CD1c-positive myeloid dendritic cell (primary cell): ENCODE measurements at regions not wholly inside any gene's neighbourhood (a gene's known extent, or its start where the extent isn't known, plus 50 kb on each side); places are given as distances from the start of the nearest gene placed in this dataset.
"Not testable (repeated sequence)": the region's sequence is repeated elsewhere in the genome, so short reads cannot be mapped to it uniquely, and the experiment has no call there.

Experiments used
- DNase-seq: peaks from one replicate; pipeline ENCODE4 v3.0.0-alpha.2; 2016; ENCODE audit errors: extremely low spot score

DNA sequence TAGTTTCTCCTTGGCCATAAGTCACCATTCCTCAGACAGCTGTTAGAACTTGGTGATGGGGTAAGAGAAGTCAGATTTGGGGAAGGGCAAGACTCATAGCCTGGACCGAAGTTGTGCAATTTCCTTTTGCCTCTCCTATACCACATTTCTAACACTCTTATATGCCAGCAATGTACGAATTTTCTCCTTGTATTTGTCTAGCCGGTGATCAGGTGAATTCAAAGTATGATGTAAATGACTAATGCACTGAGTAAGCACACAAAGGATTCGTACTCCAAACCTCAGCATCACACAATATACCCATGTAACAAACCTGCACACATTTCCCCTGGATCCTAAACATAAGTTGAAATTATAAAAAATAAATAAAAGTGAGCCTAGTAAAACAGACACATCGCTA lies 1143.5 kb upstream of the CELF4 start:
- no peak for DNase-seq

DNA sequence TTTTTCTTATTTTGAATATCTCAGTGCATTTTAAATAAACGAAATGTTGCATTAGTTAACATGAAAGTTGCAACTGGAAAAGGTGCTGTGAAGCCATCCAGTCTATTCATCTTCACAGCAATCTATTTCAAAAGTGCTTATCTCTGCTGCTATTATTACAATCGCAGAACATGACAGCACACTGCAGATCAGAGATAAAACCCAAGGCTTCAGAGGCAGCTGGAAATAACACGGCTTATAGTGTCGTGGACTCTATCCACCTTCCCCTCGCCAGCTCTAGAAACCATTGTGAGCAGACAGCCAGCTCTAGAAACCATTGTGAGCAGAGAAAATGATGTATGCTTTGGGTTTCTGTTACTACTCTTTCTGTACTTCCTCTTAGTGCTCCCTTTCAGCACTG lies 1140.8 kb upstream of the CELF4 start:
- no peak for DNase-seq

DNA sequence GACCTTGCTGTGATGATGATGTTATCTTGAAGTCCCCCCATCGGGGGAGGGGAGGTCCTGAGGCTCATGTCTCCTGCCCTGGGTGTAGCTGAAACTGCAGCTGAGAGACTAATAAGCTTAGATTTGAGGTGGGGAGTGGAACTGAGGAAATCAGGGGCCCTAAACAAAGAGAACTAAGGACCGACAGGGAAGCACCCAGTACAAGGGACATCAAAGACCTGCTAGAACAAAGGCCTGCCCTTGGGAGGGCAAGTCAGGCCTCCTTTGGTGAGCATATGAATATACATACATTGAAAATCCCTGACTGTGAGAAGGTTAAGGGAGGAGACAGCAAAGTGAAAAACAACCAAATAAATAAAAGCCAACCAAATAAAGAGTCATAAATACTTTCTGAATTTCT lies 1132.5 kb upstream of the CELF4 start:
- no peak for DNase-seq

GRCh38 chr18:38695559-38696280 lies 1130.1 kb upstream of the CELF4 start:
- no peak for DNase-seq

DNA sequence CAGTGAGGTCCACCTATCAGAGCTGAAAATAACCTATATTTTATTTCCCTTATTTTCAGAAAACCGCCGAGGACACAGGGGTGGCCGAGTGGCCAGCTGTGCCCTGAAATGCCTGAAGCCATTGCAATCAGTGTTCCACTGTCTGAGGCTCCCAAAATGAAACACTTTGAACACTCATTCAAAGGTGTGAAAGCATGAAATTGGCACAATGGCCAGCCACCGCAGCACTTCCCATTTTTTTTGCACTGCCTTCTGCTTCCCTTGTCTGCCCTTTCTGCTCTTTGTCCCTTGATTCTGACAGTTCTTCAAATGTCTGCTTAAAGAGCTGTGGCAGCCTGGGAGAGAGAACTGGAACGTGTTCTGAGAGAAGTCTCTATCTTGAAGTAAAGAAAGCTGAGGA lies 1127.5 kb upstream of the CELF4 start:
- DNase-seq: no peak

DNA sequence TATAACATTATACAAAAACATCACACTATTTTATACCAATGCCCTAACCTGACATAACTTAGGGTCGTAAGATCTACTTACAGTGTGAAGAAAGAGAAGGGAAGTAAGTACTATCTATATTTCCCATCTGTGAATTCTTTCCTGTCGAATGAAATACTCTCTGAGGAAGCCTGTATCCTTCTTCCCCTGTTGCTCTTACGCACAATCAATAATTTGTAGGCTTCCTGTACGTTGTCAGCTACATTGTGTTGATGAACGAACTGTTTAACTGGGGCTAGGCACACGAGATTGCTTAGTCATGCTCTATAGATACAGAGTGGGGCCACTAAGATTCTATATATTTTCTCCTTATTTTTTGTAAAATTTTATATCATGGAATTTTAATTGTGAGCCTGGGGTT lies 1125.0 kb upstream of the CELF4 start:
- DNase-seq: no peak

DNA sequence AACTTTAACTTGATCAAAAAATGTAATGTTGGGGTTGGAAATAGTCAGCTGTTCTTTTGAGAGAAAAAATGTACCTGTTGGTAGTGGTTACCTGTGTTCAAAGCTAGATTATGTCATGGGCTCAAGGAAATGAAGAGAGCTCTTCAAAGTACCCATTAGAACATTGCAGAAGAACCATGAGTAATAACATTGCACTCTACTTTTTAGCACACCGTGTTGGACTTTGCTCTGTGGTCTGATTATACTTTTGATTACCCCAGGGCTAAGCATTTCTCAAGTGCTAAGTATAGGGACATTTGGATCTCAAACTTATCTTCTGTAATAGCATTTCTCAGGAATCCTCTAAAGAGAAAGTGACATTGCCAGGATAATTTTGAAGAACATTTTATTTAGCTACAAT lies 1122.8 kb upstream of the CELF4 start:
- DNase-seq: no peak

- no peak for DNase-seq
Observed at GRCh38 chr18:38670486-38670885, 1104.9 kb upstream of the CELF4 start.

DNA sequence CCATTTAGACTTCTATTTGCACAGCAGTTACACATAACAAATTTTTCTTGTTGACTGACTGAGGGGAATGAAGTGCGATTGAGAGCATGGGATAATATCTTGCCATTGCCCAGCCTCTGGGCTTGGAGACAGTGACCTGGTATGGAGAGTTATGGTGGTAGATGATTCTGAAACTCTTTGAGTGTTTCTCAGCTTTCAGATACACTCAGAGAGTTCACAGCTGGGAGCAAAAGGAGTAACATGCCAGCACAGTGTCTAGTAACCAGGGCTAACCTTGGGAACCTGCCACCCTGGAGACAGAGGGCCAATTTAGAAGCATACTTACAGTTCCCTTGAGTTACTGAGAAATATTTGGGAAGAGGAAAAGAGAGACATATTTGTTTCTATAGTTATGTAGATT lies 1099.3 kb upstream of the CELF4 start:
- no peak for DNase-seq

- no peak for DNase-seq
Observed at GRCh38 chr18:38663682-38664081, 1098.1 kb upstream of the CELF4 start.

GRCh38 chr18:38663270-38663669 lies 1097.7 kb upstream of the CELF4 start:
- DNase-seq: no peak

DNA sequence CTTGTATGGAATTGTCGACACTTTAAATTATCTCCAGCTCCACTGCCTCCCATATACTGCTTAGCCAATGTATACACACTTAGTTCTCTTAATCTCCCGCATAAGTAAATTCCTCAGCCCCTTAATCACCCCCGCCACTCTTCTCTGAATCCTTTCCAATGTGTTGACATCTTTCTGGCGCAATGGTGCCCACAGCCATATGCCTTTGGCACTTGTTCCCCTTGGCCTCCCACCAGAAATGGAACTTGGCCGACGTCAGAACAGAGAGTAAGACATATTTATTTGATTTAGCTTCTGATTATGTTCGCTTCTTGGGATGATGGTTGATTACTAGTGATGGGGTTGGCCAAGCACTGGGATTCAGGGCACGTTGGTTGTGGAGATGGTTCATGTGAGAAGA lies 1089.3 kb upstream of the CELF4 start:
- no peak for DNase-seq

DNA sequence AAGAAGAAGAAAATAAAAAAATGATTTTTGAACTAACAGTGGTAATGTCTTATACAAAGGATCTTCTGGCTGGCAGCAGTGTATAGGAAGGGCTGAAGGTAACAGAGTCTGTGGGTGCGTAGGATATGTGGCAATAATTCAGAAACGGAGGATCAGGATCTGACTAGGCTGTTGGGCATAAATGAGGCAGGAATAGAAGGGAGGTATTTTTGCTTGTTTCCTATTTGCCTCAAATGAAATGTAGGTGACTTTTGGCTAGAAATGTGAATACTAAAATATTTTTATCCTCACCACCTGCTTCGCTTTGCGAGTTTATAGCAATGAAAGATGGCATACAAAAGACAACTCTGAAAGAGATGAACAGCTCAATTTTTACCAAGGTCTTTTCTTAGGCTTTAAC lies 1086.1 kb upstream of the CELF4 start:
- no peak for DNase-seq

DNA sequence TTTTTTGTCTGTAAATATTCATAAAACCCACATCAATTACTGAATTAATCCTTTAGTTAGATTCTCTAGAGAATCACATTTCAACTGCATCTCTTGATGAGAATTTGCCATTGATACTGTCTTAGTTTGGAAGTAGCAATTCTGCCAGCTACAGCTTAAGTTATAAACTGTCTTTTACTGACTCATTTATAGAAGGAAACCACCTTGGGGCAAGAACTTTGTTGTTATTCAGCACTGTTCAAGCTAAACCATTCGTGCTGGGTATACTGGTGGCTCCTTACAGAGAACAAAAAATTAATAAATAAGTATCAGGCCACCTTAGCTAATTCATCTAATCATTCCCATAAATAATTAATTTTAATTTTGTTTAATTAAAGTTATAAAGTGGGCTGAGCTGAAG lies 1082.6 kb upstream of the CELF4 start:
- DNase-seq: no peak

GRCh38 chr18:38646296-38646695 lies 1080.7 kb upstream of the CELF4 start:
- DNase-seq: no peak

DNA sequence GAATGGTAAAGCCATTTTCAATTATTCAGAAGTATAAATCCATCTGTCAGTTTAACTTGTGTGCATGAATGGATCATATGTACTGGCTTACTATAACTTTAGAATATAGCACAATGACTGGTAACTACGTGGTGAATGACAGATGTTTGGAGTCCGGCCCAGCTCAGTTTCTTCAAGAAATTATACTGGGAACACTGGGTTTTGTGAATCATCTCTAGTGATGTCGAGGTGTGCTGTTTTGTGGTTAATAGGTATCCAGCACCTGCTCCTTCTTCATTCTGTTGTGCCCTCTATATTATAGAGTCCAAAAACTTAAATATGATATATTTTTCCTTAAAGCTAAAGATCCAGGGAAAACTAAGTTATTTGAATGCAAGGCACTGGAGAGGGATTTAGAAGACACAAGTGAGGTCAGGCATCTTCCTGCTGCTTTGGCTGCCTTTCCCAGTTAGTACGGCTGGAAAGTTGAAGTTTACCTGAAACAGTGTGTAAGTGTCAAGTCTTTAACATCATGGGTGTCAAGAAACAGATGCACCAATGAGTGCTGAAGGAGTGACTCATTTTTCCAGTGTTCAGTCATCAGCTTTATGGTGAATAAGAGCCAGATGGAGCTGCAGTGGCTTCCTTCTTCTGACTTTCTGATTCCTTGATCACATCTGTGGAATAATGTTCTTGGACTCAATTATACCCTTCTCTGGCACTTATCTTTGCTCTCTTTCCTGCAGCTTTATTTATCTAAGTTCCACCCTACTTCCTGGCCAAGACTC lies 1079.5 kb upstream of the CELF4 start:
- DNase-seq: no peak

- DNase-seq: no peak
Observed at GRCh38 chr18:38642711-38643110, 1077.1 kb upstream of the CELF4 start.

- not testable (repeated sequence) for DNase-seq
Observed at GRCh38 chr18:38639700-38640099, 1074.1 kb upstream of the CELF4 start.

GRCh38 chr18:38635709-38636430 lies 1070.3 kb upstream of the CELF4 start:
- DNase-seq: no peak

DNA sequence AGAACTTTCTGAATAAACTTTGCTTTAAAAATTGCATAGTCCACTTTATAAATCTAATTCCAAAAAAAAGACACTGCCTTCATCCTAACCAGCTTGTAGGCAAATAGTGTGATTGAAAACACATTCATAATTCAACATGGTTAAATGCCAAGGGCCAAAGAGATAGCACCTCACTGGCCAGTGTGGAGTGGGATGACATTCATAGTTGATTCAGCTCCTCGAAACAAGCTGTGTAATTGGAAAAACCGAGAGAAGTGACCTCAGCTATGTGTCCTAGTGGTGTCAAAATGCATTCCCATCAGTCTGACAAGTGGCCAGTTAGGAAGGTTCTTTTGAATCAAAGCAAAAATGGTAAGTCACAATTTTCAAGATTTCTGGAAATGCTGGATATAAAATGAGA lies 1068.5 kb upstream of the CELF4 start:
- DNase-seq: no peak

GRCh38 chr18:38633333-38633732 lies 1067.7 kb upstream of the CELF4 start:
- no peak for DNase-seq

- no peak for DNase-seq
Observed at GRCh38 chr18:38619129-38619528, 1053.5 kb upstream of the CELF4 start.

DNA sequence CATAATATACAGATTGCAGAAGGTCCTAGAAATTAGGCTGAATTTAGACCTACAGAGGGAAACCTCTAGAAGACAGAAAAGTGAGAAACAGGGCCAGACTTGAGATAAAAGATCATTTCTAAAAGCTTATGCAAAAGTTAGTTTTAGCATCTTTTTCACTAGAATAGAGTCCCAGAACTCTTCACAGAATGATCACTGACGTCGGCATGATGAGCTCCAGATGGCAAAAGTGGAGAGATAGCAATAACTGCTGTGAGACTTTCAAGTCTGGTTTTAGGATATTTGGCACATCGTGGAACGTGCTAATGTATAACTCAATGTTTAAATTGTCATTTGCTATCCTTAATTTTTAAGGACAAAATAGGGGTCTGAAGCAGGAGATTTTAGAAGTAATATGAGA lies 1050.7 kb upstream of the CELF4 start:
- DNase-seq: no peak
